LNCAP (cell line): ENCODE measurements at regions not wholly inside any gene's neighbourhood (a gene's known extent, or its start where the extent isn't known, plus 50 kb on each side); places are given as distances from the start of the nearest gene placed in this dataset.

Experiments
- TF ChIP-seq, protein P1 (sequence below): fragments of 450-650 bp; IDR thresholded peaks from 2 replicates; pipeline ENCODE4 v1.5.1; 2017; ENCODE audit warnings: mild to moderate bottlenecking

GRCh38 chr12:93018610-93019009, 89.5 kb upstream of the EEA1 start:
- TF ChIP-seq, protein P1, sequence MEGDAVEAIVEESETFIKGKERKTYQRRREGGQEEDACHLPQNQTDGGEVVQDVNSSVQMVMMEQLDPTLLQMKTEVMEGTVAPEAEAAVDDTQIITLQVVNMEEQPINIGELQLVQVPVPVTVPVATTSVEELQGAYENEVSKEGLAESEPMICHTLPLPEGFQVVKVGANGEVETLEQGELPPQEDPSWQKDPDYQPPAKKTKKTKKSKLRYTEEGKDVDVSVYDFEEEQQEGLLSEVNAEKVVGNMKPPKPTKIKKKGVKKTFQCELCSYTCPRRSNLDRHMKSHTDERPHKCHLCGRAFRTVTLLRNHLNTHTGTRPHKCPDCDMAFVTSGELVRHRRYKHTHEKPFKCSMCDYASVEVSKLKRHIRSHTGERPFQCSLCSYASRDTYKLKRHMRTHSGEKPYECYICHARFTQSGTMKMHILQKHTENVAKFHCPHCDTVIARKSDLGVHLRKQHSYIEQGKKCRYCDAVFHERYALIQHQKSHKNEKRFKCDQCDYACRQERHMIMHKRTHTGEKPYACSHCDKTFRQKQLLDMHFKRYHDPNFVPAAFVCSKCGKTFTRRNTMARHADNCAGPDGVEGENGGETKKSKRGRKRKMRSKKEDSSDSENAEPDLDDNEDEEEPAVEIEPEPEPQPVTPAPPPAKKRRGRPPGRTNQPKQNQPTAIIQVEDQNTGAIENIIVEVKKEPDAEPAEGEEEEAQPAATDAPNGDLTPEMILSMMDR, result no peak

DNA sequence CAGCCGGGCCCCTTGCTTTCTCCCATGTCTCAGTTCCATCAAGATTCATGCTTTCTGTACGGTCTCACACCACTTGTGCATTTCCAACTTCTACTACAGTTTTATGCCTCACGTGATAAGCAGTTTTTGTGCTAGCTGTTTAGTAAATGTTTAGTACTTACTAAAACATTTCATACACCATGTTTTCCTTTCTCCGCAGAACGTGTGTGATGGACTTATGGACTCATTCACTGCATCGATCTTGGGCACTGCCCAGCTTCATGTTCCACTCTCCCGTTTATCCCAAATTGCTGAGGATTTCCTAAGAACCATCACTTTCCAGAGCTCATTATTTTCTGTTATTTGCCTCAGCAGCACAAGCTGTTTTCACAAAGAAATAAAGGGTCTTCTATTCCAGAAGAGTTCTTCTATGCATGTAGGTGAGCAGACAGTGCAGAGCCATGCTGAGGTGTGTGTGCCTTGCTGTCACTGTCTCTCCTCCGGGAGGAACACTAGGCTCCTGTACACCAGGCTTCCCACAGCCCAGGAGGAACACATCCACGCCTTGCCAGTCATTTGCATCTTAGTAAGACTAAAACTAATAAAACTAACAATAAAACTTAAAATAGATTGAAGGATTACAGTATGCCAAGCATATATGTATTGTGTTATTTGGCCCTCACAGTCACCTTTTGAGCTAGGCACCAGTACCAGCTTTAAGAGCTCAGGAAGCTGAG, 90.3 kb upstream of the EEA1 start:
- TF ChIP-seq, protein P1, result no peak

DNA sequence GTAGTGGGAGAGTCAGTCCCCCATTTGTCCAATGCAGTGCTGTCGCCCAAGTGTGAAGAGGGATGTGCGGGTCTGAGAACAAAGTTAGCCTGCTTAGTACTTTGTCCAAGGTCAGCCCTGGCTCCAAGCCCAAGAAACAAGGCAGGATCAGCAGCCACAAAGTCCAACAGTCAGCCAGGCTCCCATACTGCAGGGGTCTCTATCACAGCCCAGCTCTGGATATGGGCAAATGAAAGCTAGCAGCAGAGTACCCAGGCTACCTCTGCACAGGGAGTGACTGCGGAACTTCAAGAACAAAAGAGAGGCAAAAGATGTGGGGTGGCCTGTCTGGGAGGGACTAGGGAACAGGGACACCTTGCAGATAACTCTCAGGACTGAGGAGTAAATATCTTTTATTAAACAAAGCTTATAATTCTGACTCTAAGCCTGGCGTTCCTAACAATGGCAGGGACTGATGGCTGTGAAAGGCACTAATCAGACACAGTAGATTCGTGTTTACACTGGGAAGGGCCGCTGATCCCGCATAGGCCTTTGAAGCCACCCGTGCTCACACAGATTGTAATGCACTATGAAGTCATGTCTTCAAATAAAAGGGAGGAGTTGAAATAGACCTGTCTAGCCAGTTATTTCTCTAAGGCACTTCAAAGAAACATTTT, 91.0 kb upstream of the EEA1 start:
- TF ChIP-seq, protein P1, result no peak

GRCh38 chr12:93020631-93021597, 91.8 kb upstream of the EEA1 start:
- TF ChIP-seq, protein P1, result no peak

- TF ChIP-seq, protein P1, result no peak
Observed at GRCh38 chr12:93022603-93023340, 93.7 kb upstream of the EEA1 start.

DNA sequence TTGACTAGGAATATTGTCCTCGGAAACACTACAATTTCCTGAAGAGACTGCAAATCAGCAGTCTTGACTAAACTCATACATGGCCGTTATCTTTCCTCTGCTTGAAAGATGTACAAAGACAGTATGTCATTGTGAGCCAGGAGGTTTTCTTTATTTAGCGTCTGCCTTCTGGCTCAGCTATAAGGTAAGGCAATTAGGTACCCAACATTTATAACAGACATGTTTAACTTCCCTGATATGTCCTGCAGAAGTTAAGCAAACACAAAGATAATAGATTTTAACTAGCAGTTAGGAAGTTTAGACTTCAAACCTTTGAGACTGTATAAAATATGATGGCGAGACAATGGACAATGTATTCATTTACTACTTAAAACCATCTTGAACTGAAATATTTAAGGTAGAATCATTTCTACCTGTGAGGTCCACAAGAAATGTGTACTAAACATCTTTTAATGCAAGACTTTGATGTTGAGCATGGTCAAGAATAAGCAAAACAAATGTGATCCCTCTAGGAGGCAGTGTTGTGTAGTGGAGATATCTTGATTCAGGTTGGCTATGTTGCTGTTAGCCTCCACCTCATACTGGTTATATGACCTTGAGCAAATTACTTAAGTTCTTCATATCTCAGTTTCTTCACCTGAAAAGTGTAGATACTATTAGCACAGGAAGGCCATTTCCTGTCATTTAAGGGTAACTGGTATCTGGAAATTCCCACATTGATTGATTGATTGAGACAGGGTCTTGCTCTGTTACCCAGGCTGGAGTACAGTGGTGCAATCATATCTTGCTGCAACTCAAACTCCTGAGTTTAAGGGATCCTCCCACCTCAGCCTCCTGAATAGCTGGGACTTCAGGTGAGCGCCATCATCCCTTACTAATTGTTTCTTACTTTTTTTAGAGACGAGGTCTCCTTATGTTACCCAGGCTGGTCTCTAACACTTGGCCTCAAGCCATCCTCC, 96.3 kb upstream of the EEA1 start:
- TF ChIP-seq, protein P1, result peak; percentile 71
